Kidney (tissue), 13 donors: ENCODE measurements at regions not wholly inside any gene's neighbourhood (a gene's known extent, or its start where the extent isn't known, plus 50 kb on each side); places are given as distances from the start of the nearest gene placed in this dataset.
A peak's percentile ranks its signal among the peaks of the same experiment; 100 is the strongest.
"Not testable (repeated sequence)": the region's sequence is repeated elsewhere in the genome, so short reads cannot be mapped to it uniquely, and the experiment has no call there.

Experiments
- DNase-seq, 5 donors: peaks; one replicate each; pipeline ENCODE4 v3.0.0-alpha.2; 2013 to 2020
- FAIRE-seq: peaks from 2 replicates; lab custom pipeline; 2012; peaks lifted over from hg19 to GRCh38; lab: Jason Lieb, UNC
- H3K27ac ChIP-seq, 2 donors: one replicate each; pipeline ENCODE4 v1.7.0; 2013; ENCODE audit warnings: low read depth in 2 of 2, low read length in 2 of 2, inconsistent platforms in 1 of 2
- H3K27me3 ChIP-seq: one replicate; pipeline ENCODE4 v1.7.1; 2013; ENCODE audit warnings: low read length, inconsistent platforms; ENCODE audit not compliant: control insufficient read depth, insufficient read depth
- H3K36me3 ChIP-seq, 3 donors: one replicate each; pipeline versions ENCODE4 v1.7.0 to v1.7.1; 2013; ENCODE audit warnings: low read length in 3 of 3, control low read depth in 1 of 3, inconsistent platforms in 1 of 3; ENCODE audit not compliant: insufficient read depth in 3 of 3, control insufficient read depth in 2 of 3
- H3K4me1 ChIP-seq, 3 donors: one replicate each; pipeline versions ENCODE4 v1.7.0 to v1.7.1; 2013; ENCODE audit warnings: low read length in 3 of 3, inconsistent platforms in 1 of 3, low read depth in 1 of 3; ENCODE audit not compliant: control insufficient read depth in 2 of 3, insufficient read depth in 2 of 3
- H3K4me3 ChIP-seq, 3 donors: one replicate each; pipeline versions ENCODE4 v1.7.0 to v1.8.1; 2013; ENCODE audit warnings: low read length in 3 of 3, control low read depth in 1 of 3, inconsistent platforms in 1 of 3
- H3K9ac ChIP-seq, 3 donors: one replicate each; pipeline versions ENCODE4 v1.7.0 to v1.7.1; 2013; ENCODE audit warnings: low read length in 3 of 3, control low read depth in 1 of 3, inconsistent platforms in 1 of 3
- H3K9me3 ChIP-seq, 3 donors: one replicate each; pipeline versions ENCODE4 v1.7.0 to v1.7.1; 2013; ENCODE audit warnings: low read length in 3 of 3, control low read depth in 1 of 3, inconsistent platforms in 1 of 3; ENCODE audit not compliant: control insufficient read depth in 2 of 3, insufficient read depth in 1 of 3
- CTCF ChIP-seq: IDR thresholded peaks from 3 replicates; pipeline ENCODE4 v1.5.1; 2012; ENCODE audit warnings: mild to moderate bottlenecking, moderate library complexity, borderline replicate concordance; ENCODE audit not compliant: insufficient read depth; ENCODE audit errors: extremely low read depth
- intact Hi-C: fragments of 100-400 bp; cut with DNase I; formaldehyde crosslinking; loops from one replicate; pipeline ENCODE4 v1.11.1; 2022
- donor health status: control.
- donor health status: control.
- donor health status: control.
- donor health status: control.
- donor health status: control.
- donor health status: DM: yes; HTN: yes; CAD: no.
- donor health status: Normal renal cell carcinoma (clear cell type).

- Histone ChIP-seq H3K9ac (no peak overlapping the region), H3K9me3 (no peaks in the 10 kb centered on the region), H3K4me1 (no peaks in the 10 kb centered on the region), H3K36me3 (no peaks in the 10 kb centered on the region), H3K4me3 (no peak overlapping the region), H3K27me3 (no peaks in the 10 kb centered on the region), H3K27ac (no peak overlapping the region)
- DNase-seq = peak in 3 of 5 donors; percentile 31 to 78 (median 64)
- no peak for TF ChIP-seq CTCF
- FAIRE-seq = no peak
- intact Hi-C loops = no loop called here
Measured at GRCh38 chr4:12612876-12613275, 871.3 kb downstream of the RAB28 start.

GRCh38 chr4:12609212-12609875 lies 874.8 kb downstream of the RAB28 start:
- H3K27ac ChIP-seq, DNase-seq, H3K9ac ChIP-seq, H3K4me3 ChIP-seq, intact Hi-C loops, H3K9me3 ChIP-seq, H3K36me3 ChIP-seq, H3K27me3 ChIP-seq, H3K4me1 ChIP-seq, FAIRE-seq: not testable (repeated sequence)

GRCh38 chr4:12595986-12596385 lies 888.2 kb downstream of the RAB28 start:
- Histone ChIP-seq H3K36me3 (no peaks in the 10 kb centered on the region), H3K27ac (no peak overlapping the region), H3K9me3 (peaks cover 0 to 2% (median 0%) of the 10 kb centered on the region in 3 donors), H3K27me3 (no peaks in the 10 kb centered on the region), H3K4me1 (no peaks in the 10 kb centered on the region), H3K4me3 (no peak overlapping the region), H3K9ac (no peak overlapping the region)
- DNase-seq (no peak), FAIRE-seq (no peak)
- intact Hi-C loops = no loop called here
- TF ChIP-seq CTCF = no peak

- Histone ChIP-seq H3K27me3 (no peaks in the 10 kb centered on the region), H3K27ac (no peak overlapping the region), H3K9ac (no peak overlapping the region), H3K4me1 (no peaks in the 10 kb centered on the region), H3K9me3 (peaks cover 0 to 2% (median 0%) of the 10 kb centered on the region in 3 donors), H3K36me3 (no peaks in the 10 kb centered on the region), H3K4me3 (no peak overlapping the region)
- intact Hi-C loops = no loop called here
- DNase-seq (peak in 1 of 5 donors; percentile 43), FAIRE-seq (no peak)
- TF ChIP-seq CTCF = no peak
Measured at GRCh38 chr4:12595489-12595888, 888.7 kb downstream of the RAB28 start.
